HPDE6-E6E7 (cell line): ENCODE measurements at regions not wholly inside any gene's neighbourhood (a gene's known extent, or its start where the extent isn't known, plus 50 kb on each side); places are given as distances from the start of the nearest gene placed in this dataset.
"Not testable (repeated sequence)": the region's sequence is repeated elsewhere in the genome, so short reads cannot be mapped to it uniquely, and the experiment has no call there.

Source experiments
- DNase-seq: peaks from one replicate; pipeline ENCODE4 v3.0.0; 2011; ENCODE audit warnings: missing footprints; ENCODE audit errors: extremely low spot score

DNA sequence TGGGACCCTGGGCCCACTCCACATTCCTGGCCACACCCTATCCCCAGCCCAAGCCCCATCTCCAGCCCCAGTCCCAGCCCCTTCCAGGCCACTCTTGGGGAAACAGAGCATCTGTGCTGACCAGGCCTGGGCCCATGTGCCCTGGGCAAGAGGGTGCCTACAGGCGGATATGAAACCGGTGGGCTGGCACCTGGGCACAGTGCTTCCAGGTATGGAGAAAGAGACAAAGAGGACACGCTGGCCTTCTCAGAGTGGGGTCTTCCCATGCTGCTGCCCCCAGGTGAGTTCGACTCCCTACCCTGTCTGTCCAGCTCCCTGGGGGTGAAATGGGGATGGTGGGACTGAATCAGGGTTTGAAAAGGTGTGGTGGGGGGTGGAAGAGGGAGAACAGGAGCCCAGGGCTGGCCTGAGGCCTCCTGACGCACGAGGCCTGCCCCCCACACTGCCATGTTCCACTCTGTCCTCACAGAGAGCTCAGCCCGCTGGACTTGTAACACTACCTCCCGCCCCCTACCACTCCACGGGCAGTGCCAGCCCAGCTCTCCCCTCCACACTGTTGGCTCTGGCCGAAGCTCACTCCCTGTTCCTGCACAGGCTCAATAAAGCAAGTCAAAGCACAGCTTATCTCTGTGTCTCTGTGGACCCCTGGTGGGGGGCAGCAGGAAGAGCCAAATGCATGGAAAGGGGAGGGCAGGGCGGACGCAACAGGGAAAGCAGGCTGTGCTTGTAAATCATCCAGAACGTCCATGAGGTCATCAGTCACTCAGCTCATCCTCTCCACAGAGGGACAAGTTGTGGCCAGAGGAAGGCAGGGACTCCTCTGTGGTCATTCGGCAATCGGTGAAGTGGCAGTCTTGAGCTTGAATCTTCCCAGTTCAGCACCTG, 71.1 kb upstream of the TMEM97 start:
- no peak for DNase-seq

DNA sequence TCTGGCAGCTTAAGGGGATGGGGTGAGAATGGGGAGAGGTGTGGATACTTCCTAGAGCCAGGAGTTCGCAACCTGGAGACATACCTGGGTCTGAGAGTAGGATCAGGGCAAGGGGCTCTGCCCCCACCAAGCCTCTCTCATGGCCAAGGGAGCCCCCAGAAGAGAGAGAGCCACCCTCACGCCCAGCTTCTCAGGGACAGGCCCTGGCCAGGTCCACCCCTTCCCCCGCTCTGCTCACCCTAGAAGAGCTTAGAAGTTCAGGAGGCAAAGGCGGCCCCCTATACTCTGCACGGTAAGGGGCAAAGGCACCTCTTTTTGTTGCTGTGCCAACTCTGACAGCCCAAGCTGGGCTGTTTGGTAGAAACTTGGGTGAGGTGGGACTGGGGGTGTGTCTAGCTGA, 69.3 kb upstream of the TMEM97 start:
- DNase-seq: no peak

DNA sequence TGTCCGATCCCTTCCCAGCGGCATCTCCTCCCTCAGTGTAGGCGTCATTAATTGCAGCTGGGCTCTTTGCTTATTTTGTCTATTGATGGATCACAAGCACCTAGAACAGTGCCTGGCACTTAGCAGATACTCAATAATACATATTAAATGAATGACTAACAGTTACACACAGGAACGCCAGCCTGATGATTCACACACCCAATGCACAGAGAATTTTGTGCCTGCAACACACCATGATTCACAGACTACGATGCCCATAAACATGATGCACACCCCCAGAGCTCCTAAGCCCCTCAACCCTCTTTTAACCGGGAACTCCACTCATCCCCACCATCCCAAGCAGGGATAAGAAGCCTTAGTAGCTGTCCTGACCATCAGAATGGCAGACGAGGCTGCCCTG, 66.6 kb upstream of the TMEM97 start:
- DNase-seq: peak; percentile 25

DNA sequence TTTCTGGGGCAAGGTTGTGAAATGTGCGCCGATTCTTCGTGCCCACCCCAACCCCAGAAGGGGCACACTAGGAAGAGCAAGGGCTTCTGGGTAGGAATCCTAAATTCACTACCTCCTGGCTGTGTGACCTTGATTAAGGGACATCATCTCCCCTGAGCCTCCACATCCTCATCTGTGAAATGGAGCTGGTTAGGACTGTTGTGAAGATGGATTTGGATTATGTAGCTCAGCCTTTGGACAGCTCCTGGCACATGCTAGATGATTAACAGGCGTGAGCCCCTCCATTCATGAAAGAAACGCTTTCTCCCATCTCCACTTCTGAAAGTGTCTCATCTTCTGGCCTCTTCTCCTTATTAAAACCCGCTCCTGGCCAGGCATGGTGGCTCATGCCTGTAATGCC, 65.3 kb upstream of the TMEM97 start:
- DNase-seq: no peak

DNA sequence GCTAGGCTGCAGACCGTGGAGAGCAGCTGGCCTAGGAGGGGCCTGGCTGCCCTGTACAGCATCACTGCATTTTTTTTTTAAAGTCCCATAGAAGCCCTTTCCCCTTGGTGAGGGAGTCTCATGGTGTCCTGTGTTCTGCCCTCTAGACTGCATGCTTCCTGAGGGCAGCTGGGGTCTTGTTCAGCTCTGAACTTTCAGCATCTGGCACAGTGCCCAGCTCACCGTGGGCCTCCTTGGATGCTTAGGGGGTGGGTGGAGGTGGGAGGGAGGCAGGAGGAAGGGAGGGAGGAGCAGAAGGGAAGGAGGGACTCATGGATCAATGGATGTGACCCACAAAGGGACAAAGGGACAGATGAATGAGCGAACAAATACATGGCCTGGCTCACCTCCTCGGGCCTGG, 63.4 kb upstream of the TMEM97 start:
- no peak for DNase-seq

DNA sequence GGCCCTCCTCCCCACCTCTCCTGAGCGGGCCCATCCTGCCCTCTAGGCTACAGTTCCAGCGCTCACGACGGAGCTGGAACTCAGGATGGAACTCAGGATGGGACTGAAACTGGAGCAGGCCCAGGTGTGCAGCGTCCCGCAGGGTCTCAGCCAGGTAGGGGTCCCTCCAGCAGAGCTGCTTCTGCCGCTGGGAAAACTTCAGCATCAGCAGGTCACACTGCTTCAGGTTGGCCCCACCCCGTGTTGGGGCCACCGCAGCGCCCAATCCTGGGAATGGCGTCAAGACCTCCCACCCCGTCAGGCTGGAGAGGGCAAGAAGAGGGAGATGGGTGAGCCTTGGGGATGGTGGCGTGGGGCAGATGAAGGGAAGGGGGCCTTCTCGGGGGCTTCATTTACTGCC, 62.6 kb upstream of the TMEM97 start:
- no peak for DNase-seq

DNA sequence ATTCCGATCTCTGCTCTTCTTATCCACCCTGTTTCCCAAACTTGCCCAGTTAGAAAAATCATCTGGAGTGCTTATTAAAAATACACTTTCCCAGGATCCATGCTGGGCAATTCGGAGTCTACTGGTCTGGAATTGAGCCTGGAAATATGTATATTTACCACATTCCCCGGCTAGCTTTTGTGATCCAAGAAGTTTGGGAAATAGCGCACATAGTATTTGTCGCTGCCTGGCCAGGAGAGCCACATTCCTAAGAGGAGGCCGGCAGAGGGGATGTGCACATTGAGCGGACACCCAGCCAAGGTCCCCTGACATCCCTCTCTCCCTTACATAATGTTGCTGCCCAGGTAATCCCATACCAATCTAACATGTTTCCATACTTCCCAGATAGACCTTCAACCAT, 62.1 kb upstream of the TMEM97 start:
- DNase-seq: no peak

DNA sequence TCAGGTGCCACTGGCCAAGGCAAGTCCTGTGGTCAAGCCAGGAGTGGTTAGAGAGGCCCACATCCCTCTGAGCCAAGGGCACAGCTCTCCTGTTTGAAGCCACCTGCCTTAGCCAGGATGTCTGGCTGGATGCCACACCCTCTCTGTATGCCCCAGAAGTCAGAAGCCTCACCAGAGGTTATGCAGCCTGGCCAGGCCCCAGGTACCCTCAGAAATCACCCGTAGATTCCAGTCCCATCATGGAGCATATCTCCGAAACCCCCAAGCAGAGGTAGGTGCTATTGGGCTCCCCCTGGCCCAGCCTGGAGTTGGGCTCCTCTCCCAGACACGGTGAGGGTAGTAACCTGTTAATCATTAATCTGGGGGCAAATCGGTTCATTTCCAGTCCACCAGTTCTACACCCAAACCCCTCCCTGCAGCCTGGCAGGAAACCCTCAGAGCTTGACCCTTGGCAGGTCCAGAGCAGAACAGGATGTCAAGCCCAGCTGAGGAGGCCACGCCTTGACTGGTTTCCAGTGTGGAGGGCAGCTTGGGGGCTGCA, 60.6 kb upstream of the TMEM97 start:
- no peak for DNase-seq

DNA sequence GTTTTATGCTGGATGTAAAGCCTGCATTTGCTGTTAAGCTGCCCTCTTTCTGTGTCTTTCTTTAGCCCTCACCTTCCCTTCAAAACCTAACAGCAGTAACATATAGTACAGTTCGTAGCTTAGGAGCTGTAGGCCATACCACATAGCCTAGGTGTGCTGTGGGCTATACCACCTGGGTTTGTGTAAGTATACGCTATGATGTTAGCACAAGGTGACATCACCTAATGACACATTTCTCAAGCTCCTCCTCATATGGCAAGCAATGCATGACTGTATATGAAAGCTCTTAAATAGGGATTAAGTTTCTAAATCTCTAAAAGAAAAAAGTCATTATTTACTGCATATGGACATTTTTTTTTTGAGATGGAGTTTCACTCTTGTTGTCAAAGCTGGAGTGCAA, 57.8 kb upstream of the TMEM97 start:
- DNase-seq: no peak

DNA sequence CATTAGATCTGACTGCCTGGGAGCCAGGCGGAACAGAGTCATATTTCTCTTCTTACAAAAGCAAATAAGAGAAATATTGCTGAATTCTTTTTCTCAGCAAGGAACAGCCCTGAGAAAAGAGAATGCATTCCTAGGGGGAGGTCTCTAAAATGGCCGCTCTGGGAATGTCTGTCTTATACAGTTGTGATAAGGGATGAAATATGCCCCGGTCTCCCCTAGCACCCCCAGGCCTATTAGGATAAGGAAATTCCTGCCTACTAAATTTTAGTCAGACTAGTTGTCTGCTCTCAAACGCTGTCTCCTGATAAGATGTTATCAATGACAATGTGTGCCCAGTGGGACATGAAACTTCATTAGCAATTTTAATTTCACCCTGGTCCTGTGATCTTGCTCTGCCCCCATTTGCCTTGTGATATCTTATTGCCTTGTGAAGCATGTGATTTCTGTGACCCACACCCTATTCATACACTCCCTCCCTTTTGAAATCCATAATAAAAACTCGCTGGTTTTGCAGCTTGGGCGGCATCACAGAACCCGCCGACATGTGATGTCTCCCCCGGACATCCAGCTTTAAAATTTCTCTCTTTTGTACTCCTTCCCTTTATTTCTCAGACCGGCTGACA, 56.8 kb upstream of the TMEM97 start:
- not testable (repeated sequence) for DNase-seq

DNA sequence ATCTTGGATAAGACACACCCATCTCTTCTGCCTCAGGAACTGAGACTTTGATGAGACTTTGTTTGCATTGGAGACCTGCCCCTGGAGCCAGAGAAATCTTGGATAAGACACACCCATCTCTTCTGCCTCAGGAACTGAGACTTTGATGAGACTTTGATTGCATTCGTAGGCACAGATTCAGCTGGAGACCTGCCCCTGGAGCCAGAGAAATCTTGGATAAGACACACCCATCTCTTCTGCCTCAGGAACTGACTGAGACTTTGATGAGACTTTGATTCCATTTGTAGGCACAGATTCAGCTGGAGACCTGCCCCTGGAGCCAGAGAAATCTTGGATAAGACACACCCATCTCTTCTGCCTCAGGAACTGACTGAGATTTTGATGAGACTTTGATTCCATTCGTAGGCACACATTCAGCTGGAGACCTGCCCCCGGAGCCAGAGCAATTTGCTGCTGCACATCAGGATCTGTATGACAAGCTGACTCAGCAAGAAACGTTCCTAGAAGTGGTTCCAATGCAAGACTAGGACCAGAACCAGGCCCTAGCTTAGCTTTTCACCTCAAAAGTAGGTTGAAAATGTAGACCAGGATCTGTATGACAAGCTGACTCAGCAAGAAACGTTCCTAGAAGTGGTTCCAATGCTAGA, 54.0 kb upstream of the TMEM97 start:
- DNase-seq: not testable (repeated sequence)

DNA sequence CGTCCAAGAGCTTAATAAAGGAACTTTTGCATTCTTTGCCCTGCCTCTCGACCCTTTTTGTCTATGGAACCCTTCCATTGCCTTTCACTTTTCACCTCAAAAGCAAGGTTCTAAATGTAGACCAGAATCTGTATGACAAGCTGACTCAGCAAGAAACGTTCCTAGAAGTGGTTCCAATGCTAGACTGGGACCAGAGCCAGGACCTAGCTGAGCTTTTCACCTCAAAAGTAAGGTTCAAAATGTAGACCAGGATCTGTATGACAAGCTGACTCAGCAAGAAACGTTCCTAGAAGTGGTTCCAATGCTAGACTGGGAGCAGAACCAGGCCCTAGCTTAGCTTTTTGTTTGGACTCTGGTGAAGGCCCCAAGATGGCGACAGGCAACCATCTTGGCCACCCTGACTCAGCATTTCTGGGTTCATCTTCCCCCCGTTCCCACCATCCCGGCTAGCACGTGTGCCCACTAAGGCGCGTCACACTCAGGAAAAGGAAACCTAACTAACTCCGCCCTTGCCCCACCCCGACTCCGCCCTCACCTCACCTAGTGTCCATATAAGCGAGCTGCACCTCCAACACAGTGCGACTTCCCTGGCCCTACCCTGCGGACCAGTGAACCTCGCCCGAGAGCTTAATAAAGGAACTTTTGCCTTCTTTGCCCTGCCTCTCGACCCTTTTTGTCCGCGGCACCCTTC, 53.0 kb upstream of the TMEM97 start:
- DNase-seq: not testable (repeated sequence)

DNA sequence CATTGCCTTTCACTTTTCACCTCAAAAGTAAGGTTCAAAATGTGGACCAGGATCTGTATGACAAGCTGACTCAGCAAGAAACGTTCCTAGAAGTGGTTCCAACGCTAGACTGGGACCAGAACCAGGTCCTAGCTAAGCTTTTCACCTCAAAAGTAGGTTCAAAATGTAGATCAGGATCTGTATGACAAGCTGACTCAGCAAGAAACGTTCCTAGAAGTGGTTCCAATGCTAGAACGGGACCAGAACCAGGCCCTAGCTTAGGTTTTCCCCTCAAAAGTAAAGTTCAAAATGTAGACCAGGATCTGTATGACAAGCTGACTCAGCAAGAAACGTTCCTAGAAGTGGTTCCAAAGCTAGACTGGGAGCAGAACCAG, 52.5 kb upstream of the TMEM97 start:
- DNase-seq: not testable (repeated sequence)

DNA sequence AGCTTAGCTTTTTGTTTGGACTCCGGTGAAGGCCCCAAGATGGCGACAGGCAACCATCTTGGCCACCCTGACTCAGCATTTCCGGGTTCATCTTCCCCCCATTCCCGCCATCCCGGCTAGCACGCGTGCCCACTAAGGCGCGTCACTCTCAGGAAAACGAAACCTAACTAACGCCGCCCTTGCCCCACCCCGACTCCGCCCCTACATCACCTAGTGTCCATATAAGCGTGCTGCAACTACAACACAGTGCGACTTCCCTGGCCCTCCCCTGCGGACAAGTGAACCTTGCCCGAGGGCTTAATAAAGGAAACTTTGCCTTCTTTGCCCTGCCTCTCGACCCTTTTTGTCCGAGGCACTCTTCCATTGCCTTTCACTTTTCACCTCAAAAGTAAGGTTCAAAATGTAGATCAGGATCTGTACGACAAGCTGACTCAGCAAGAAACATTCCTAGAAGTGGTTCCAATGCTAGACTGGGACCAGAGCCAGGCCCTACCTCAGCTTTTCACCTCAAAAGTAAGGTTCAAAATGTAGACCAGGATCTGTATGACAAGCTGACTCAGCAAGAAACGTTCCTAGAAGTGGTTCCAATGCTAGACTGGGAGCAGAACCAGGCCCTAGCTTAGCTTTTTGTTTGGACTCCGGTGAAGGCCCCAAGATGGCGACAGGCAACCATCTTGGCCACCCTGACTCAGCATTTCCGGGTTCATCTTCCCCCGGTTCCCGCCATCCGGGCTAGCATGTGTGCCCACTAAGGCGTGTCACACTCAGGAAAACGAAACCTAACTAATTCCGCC, 51.9 kb upstream of the TMEM97 start:
- not testable (repeated sequence) for DNase-seq

DNA sequence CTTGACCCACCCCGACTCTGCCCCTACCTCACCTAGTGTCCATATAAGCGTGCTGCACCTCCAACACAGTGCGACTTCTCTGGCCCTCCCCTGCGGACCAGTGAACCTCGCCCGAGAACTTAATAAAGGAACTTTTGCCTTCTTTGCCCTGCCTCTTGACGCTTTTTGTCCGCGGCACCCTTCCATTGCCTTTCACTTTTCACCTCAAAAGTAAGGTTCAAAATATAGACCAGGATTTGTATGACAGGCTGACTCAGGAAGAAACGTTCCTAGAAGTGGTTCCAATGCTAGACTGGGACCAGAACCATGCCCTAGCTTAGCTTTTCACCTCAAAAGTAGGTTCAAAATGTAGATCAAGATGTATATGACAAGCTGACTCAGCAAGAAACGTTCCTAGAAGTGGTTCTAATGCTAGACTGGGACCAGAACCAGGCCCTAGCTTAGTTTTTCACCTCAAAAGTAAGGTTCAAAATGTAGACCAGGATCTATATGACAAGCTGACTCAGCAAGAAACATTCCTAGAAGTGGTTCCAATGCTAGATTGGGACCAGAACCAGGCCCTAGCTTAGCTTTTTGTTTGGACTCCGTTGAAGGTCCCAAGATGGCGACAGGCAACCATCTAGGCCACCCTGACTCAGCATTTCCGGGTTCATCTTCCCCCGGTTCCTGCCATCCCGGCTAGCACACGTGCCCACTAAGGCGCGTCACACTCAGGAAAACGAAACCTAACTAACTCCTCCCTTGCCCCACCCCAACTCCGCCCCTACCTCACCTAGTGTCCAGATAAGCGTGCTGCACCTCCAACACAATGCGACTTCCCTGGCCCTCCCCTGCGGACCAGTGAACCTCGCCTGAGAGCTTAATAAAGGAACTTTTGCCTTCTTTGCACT, 51.0 kb upstream of the TMEM97 start:
- no peak for DNase-seq

DNA sequence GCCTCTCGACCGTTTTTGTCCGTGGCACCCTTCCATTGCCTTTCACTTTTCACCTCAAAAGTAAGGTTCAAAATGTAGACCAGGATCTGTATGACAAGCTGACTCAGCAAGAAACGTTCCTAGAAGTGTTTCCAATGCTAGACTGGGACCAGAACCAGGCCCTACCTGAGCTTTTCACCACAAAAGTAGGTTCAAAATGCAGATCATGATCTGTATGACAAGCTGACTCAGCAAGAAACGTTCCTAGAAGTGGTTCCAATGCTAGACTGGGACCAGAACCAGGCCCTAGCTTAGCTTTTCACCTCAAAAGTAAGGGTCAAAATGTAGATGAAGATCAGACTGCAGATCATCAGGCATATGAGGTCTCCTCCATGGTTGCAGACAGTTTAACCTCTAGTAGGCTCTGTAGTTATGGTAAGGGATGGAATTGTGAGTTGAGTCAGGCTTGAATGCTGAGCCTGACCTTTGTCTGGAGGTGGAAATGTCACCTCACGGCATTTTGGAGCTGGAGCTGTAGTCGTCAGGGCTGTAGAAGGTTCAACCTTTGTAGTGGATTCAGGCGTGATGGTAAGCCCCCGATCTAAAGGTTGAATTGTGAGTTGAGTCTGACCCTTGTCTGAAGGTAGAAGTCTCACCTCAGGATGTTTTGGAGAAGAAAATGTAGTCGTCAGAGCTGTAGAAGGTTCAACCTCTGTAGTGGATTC, 50.2 kb upstream of the TMEM97 start:
- no peak for DNase-seq
